Stimulated activated CD8-positive, alpha-beta memory T cell treated with anti-CD3 and anti-CD28 coated beads, Interleukin-12 subunit alpha, Interleukin-12 subunit beta, amount 100 ng/mL, for 4 hours (primary cell): ENCODE measurements at regions not wholly inside any gene's neighbourhood (a gene's known extent, or its start where the extent isn't known, plus 50 kb on each side); places are given as distances from the start of the nearest gene placed in this dataset.

Experiments
- DNase-seq: peaks from one replicate; pipeline ENCODE4 v3.0.0-alpha.2; 2020; ENCODE audit warnings: low read depth

- no peak for DNase-seq
Observed at GRCh38 chr5:165940541-165940940, 2350.9 kb upstream of the WWC1 start.

DNA sequence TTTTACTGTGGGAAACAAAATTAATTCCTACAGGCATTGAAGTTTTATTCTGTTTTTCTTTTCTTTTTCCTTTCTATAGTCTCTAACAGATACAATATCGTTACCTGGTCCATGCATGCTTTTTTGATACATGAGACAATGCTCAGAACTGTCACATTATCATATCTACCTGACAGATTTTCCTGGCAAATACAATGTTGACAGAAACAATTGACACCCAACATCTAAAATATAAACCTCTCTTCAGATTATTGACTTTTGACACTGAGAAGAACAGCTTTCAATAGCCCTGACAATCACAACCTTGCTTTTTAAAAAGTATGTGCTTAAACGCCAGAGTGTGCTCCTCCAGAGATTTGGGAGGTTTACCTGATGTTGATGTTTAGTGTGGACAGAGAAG is 2334.6 kb upstream of the WWC1 start:
- DNase-seq = no peak

GRCh38 chr5:165981671-165982070 is 2309.8 kb upstream of the WWC1 start:
- no peak for DNase-seq

GRCh38 chr5:165996201-165996875 is 2295.1 kb upstream of the WWC1 start:
- no peak for DNase-seq

GRCh38 chr5:165999693-166000320 is 2291.6 kb upstream of the WWC1 start:
- DNase-seq = no peak

- no peak for DNase-seq
Observed at GRCh38 chr5:166004006-166004405, 2287.4 kb upstream of the WWC1 start.

- DNase-seq = no peak
Observed at GRCh38 chr5:166013415-166013814, 2278.0 kb upstream of the WWC1 start.

DNA sequence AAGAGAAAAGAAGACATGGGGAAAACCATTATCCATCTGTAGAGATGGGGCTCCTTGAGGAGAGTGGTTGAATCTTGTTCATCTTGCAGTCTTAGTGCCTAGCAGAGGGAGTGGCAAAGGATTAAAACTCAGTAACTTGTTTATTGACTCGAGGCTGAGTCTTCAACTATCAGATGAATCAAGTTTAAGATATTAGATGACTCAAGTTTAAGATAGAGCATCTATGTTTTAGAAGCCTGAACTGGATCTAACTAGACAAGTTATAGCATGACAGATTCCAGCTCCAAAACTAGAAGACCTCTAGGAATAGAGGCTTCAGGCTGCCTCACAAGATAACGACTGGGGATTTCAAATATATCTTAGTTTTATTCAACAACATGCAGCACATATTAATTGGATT is 2277.2 kb upstream of the WWC1 start:
- no peak for DNase-seq

DNA sequence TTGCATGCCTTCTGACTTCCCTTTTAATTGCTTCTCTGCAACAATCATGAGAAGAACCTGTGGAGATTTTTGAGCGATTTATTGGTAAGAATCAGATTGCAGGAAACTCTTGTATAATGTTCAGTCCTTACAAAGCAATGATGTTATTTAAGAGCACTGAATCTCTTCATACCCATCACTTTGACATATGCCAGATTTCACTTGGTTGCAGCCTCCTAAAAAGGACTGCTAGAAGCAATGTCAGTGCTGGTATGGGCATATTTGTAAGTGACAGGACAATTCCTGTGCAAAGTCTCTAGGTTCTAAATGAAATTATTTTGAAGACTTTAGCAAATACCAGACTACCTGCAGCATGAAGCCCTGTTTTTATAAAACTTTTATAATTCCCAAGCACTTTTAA is 2272.7 kb upstream of the WWC1 start:
- DNase-seq = no peak

- DNase-seq = no peak
Observed at GRCh38 chr5:166022065-166022464, 2269.4 kb upstream of the WWC1 start.

- DNase-seq = no peak
Observed at GRCh38 chr5:166024970-166025369, 2266.5 kb upstream of the WWC1 start.

DNA sequence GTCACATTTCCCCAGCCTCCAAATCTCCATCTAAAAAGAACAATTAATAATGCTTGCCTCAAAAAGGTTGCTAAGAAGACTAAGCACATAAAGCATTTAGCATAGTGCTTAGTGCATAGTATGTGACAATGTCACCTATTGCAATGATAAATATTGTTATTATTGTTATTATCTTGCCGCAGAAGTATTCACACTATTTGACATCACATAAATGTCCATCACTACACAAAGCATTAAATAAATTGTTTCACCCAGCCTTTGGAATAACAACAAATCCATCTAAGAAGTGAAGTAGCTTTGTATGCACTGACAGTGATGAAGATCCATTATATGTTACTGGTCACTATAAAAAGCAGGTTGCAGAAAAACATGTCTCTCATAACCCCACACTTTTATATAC is 2263.9 kb upstream of the WWC1 start:
- DNase-seq = no peak

DNA sequence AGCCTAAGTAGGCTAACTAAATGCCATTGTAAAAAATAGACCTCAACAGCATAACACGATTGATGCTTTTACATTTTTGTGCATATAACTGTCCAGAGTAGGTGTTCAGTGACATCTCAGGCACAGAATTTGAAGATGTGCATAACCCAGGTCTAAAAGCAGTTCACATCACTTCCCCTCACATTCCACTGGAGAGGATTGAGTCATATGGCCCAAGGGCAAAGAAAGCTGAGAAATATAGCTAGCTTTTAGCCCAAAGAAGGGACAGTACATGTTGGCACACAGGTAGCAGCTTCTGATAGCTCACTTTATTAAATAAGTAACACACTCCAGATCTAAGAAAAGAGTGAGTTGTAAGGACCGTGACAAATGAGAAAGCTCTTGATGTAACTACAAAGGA is 2259.5 kb upstream of the WWC1 start:
- no peak for DNase-seq

DNA sequence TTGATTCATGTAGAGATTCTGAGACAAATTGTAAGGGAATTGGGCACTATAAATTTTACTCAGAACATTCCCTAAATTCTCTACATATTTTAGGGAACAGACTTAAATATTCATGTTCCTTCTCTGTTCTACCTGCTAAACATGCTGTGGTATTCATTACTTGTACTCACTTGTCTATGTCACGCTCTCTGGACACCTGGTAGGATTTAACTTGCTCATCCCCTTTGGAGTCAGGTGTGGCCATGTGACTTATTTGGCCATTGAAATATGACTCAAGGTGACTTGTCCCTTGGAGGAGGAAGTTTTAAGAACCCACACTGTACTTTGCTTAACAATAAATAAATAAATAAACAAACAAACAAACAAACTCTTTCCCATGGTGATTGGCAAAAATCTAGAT is 2258.8 kb upstream of the WWC1 start:
- DNase-seq = no peak

- no peak for DNase-seq
Observed at GRCh38 chr5:166045961-166046360, 2245.5 kb upstream of the WWC1 start.

- no peak for DNase-seq
Observed at GRCh38 chr5:166046956-166047355, 2244.5 kb upstream of the WWC1 start.

GRCh38 chr5:166050531-166050930 is 2240.9 kb upstream of the WWC1 start:
- no peak for DNase-seq

GRCh38 chr5:166058660-166059059 is 2232.8 kb upstream of the WWC1 start:
- DNase-seq = no peak

DNA sequence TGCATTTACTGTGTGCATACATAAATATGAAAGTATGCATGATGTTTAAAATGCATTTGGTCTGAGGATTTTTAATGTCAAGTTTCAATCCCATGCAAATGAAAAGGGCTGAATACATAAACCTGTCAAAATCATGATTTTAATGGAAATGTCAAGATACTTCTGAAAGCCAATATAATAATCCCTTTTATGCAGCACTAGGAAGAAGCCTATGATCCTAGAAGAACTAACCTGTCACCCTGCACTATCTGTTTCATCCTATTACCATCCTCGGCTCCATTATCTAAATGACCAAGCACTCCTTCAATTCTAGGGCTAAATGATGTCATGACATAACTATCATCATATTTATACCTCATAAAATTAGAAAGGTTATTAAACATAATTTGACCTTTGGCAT is 2229.4 kb upstream of the WWC1 start:
- no peak for DNase-seq

DNA sequence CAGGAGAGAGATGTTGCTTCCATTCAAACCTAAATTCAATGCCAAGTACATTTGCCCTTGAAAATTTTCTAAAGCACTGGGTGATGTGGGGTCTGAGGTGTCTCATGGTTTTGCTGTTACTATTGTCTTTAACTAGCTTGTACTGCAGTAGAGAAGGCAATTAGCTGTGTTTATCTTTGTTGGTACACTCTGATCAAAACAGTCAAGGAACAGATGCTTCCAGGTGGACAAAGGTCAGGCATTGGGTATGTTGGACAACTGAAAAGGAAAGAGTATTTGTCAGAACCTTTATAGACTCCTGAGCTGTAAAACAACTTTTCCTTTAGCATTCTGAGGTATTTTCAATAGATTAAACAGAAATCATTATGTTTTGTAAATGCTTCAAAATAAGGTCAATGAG is 2228.7 kb upstream of the WWC1 start:
- DNase-seq = no peak

- no peak for DNase-seq
Observed at GRCh38 chr5:166063261-166063660, 2228.2 kb upstream of the WWC1 start.

DNA sequence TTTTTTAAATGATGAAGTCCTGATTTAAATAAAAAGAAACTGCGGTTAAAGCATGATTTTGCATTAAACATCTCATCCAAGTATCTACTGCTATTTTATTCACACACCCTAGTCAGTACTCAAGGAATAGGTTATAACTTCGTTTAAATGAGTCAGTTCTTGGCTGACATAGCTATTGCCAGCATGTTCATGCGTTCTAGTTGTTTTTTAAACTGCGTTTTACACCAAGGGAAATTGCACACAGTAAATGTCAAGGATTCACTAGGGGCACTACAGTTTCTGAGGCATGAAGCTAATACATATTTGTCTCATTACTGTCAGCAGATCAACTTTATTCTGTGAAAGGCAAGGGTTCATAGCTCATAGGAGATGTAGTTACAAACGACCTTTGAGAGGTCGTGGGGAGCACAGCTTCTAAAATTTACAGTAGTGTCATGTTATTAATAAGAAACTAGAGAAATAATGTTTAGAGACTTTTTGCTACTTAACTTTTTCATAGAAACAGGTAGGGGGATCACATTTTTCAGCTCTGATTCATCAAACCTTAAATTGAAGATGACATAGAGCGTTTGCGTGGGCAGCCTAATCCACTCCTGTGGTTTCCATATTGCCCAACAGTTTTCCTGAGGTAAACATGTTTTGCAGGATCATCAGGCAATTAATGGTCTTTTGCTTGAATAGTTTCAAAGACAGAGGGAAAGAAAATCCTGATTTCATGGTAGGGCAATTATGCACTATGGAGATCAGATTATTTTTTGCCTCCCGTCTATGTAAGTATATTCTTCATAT is 2222.7 kb upstream of the WWC1 start:
- DNase-seq = no peak

- DNase-seq = no peak
Observed at GRCh38 chr5:166073901-166074581, 2217.4 kb upstream of the WWC1 start.
